GM19351 (cell line): ENCODE measurements at regions not wholly inside any gene's neighbourhood (a gene's known extent, or its start where the extent isn't known, plus 50 kb on each side); places are given as distances from the start of the nearest gene placed in this dataset.
A peak's percentile ranks its signal among the peaks of the same experiment; 100 is the strongest.
"Not testable (repeated sequence)": the region's sequence is repeated elsewhere in the genome, so short reads cannot be mapped to it uniquely, and the experiment has no call there.

Experiments
- ATAC-seq: cut with Tn5 transposase; IDR thresholded peaks from one replicate; pipeline ENCODE4 v1.9.1; 2021; ENCODE audit warnings: mild to moderate bottlenecking, moderate library complexity; ENCODE audit not compliant: unreplicated experiment

GRCh38 chr22:22716136-22716665 is 71.8 kb downstream of the GGTLC2 start:
- no peak for ATAC-seq

GRCh38 chr22:22717664-22718063 is 73.2 kb downstream of the GGTLC2 start:
- no peak for ATAC-seq

- peak; percentile 59 for ATAC-seq
Observed at GRCh38 chr22:22720201-22720723, 75.8 kb downstream of the GGTLC2 start.

- ATAC-seq = peak; percentile 68
Observed at GRCh38 chr22:22720724-22721261, 76.4 kb downstream of the GGTLC2 start.

- ATAC-seq = peak; percentile 50
Observed at GRCh38 chr22:22721681-22722354, 77.4 kb downstream of the GGTLC2 start.

- ATAC-seq = no peak
Observed at GRCh38 chr22:22728382-22728781, 84.0 kb downstream of the GGTLC2 start.

GRCh38 chr22:22730655-22731373 is 86.4 kb downstream of the GGTLC2 start:
- ATAC-seq = no peak

GRCh38 chr22:22731374-22731676 is 86.9 kb downstream of the GGTLC2 start:
- ATAC-seq = no peak

GRCh38 chr22:22733006-22733405 is 88.6 kb downstream of the GGTLC2 start:
- ATAC-seq = not testable (repeated sequence)

GRCh38 chr22:22733881-22734373 is 89.5 kb downstream of the GGTLC2 start:
- ATAC-seq = no peak

GRCh38 chr22:22734395-22735272 is 90.2 kb downstream of the GGTLC2 start:
- ATAC-seq = not testable (repeated sequence)

- not testable (repeated sequence) for ATAC-seq
Observed at GRCh38 chr22:22735276-22735675, 90.9 kb downstream of the GGTLC2 start.

GRCh38 chr22:22735695-22736611 is 91.5 kb downstream of the GGTLC2 start:
- ATAC-seq = no peak

GRCh38 chr22:22737590-22737989 is 93.2 kb downstream of the GGTLC2 start:
- ATAC-seq = no peak

- no peak for ATAC-seq
Observed at GRCh38 chr22:22738959-22739585, 94.7 kb downstream of the GGTLC2 start.

GRCh38 chr22:22740560-22741276 is 96.3 kb downstream of the GGTLC2 start:
- no peak for ATAC-seq

- ATAC-seq = no peak
Observed at GRCh38 chr22:22741843-22742242, 97.4 kb downstream of the GGTLC2 start.

- ATAC-seq = no peak
Observed at GRCh38 chr22:22742641-22743040, 98.2 kb downstream of the GGTLC2 start.
